Uterus (tissue), 2 donors: ENCODE measurements at regions not wholly inside any gene's neighbourhood (a gene's known extent, or its start where the extent isn't known, plus 50 kb on each side); places are given as distances from the start of the nearest gene placed in this dataset.

ENCODE experiments used
- POLR2A ChIP-seq, 2 donors: fragments of 450-650 bp; IDR thresholded peaks; one replicate each; pipeline ENCODE4 v1.6.1; 2016; ENCODE audit warnings: antibody characterized with exemption in 2 of 2, mild to moderate bottlenecking in 1 of 2, moderate library complexity in 1 of 2
- TF ChIP-seq, protein P1 (sequence below), 4 experiments: fragments of 200-600 bp in 2 of 4; fragments of 450-650 bp in 2 of 4; sonication (generic) in 2 of 4; IDR thresholded peaks; one replicate each; pipeline ENCODE4 v1.5.1; 2016 to 2019; ENCODE audit warnings: antibody characterized with exemption in 4 of 4, mild to moderate bottlenecking in 2 of 4, moderate library complexity in 1 of 4

DNA sequence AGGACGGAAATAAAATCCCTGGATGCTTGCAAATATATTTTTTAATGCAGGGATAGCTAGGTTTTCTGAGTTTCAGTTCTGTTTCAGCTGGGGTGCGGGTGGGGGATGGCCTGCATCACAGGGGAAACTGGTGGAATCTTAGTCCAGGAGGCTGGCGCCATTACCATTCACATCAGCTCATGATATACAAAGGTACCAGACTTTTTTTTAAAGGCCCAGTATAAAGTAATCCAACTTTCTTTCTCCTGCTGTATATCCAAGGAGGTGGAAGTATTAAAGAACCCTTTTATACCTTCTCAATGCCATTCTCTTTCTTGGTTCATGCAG is 343.8 kb downstream of the KCNRG start:
- TF ChIP-seq POLR2A (IDR thresholded peaks at IDR 0.05) = no peak
- TF ChIP-seq, protein P1, sequence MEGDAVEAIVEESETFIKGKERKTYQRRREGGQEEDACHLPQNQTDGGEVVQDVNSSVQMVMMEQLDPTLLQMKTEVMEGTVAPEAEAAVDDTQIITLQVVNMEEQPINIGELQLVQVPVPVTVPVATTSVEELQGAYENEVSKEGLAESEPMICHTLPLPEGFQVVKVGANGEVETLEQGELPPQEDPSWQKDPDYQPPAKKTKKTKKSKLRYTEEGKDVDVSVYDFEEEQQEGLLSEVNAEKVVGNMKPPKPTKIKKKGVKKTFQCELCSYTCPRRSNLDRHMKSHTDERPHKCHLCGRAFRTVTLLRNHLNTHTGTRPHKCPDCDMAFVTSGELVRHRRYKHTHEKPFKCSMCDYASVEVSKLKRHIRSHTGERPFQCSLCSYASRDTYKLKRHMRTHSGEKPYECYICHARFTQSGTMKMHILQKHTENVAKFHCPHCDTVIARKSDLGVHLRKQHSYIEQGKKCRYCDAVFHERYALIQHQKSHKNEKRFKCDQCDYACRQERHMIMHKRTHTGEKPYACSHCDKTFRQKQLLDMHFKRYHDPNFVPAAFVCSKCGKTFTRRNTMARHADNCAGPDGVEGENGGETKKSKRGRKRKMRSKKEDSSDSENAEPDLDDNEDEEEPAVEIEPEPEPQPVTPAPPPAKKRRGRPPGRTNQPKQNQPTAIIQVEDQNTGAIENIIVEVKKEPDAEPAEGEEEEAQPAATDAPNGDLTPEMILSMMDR (IDR thresholded peaks at IDR 0.05) = no peak
